Stomach (tissue), 4 donors: ENCODE measurements at regions not wholly inside any gene's neighbourhood (a gene's known extent, or its start where the extent isn't known, plus 50 kb on each side); places are given as distances from the start of the nearest gene placed in this dataset.

Experiments
- POLR2A ChIP-seq, 4 donors: fragments of 450-650 bp; IDR thresholded peaks; one replicate each; pipeline ENCODE4 v1.6.1; 2016; ENCODE audit warnings: antibody characterized with exemption in 4 of 4, control low read depth in 2 of 4, mild to moderate bottlenecking in 1 of 4, moderate library complexity in 1 of 4
- POLR2AphosphoS5 ChIP-seq, 3 donors: sonication (generic); formaldehyde crosslinking; IDR thresholded peaks; one replicate each; pipeline ENCODE4 v1.6.1; 2016; ENCODE audit warnings: antibody characterized with exemption in 3 of 3
- TF ChIP-seq, protein P1 (sequence below), 7 experiments: fragments of 450-650 bp in 4 of 7; fragments of 200-600 bp in 3 of 7; sonication (generic) in 3 of 7; IDR thresholded peaks; one replicate each; pipeline ENCODE4 v1.5.1; 2016 to 2019; ENCODE audit warnings: antibody characterized with exemption in 7 of 7, control low read depth in 2 of 7, mild to moderate bottlenecking in 1 of 7

- TF ChIP-seq POLR2A (IDR thresholded peaks at IDR 0.05), result no peak
- TF ChIP-seq, protein P1, sequence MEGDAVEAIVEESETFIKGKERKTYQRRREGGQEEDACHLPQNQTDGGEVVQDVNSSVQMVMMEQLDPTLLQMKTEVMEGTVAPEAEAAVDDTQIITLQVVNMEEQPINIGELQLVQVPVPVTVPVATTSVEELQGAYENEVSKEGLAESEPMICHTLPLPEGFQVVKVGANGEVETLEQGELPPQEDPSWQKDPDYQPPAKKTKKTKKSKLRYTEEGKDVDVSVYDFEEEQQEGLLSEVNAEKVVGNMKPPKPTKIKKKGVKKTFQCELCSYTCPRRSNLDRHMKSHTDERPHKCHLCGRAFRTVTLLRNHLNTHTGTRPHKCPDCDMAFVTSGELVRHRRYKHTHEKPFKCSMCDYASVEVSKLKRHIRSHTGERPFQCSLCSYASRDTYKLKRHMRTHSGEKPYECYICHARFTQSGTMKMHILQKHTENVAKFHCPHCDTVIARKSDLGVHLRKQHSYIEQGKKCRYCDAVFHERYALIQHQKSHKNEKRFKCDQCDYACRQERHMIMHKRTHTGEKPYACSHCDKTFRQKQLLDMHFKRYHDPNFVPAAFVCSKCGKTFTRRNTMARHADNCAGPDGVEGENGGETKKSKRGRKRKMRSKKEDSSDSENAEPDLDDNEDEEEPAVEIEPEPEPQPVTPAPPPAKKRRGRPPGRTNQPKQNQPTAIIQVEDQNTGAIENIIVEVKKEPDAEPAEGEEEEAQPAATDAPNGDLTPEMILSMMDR (IDR thresholded peaks at IDR 0.05), result no peak
- TF ChIP-seq POLR2AphosphoS5 (IDR thresholded peaks at IDR 0.05), result no peak
Observed at GRCh38 chr16:72596373-72596772, 424.4 kb upstream of the PMFBP1 start.
